AG04449 (cell line): ENCODE measurements at regions not wholly inside any gene's neighbourhood (a gene's known extent, or its start where the extent isn't known, plus 50 kb on each side); places are given as distances from the start of the nearest gene placed in this dataset.
"Not testable (repeated sequence)": the region's sequence is repeated elsewhere in the genome, so short reads cannot be mapped to it uniquely, and the experiment has no call there.

Experiments used
- CTCF ChIA-PET: fragments of 350-600 bp; formaldehyde crosslinking; extraction: SDS; loops from one replicate; lab custom pipeline; 2021; ENCODE audit warnings: antibody characterized with exemption; lab: Yijun Ruan, JAX
- POLR2A ChIA-PET: fragments of 400-600, 350-600 bp; formaldehyde crosslinking; extraction: SDS; loops from one replicate; lab custom pipeline; 2020; ENCODE audit warnings: antibody characterized with exemption, inconsistent platforms; lab: Yijun Ruan, JAX
- DNase-seq: peaks from one replicate; pipeline ENCODE4 v3.0.0-alpha.2; 2010; ENCODE audit warnings: low read depth, low spot score
- H3K4me3 ChIP-seq: 2 replicates; pipeline ENCODE4 v1.5.1; 2011; ENCODE audit warnings: low read depth, mild to moderate bottlenecking, control low read depth, low read length
- CTCF ChIP-seq: IDR thresholded peaks from one replicate; pipeline ENCODE4 v1.5.1; 2011; ENCODE audit warnings: mild to moderate bottlenecking, moderate library complexity, low read length, control low read depth, inconsistent platforms; ENCODE audit not compliant: insufficient read depth; ENCODE audit errors: missing control alignments

GRCh38 chr18:77341527-77342325, 92.1 kb downstream of the GALR1 start:
- H3K4me3 ChIP-seq, result no peak overlapping the region
- no peak for TF ChIP-seq CTCF
- ChIA-PET CTCF (no interaction called here), POLR2A (no interaction called here)
- DNase-seq, result no peak

GRCh38 chr18:77342736-77343135, 93.1 kb downstream of the GALR1 start:
- TF ChIP-seq CTCF, result no peak
- no peak for DNase-seq
- ChIA-PET CTCF (no interaction called here), POLR2A (no interaction called here)
- no peak overlapping the region for H3K4me3 ChIP-seq

- no peak for TF ChIP-seq CTCF
- CTCF ChIA-PET, result no interaction called here
- no peak for DNase-seq
- POLR2A ChIA-PET, result no interaction called here
- no peak overlapping the region for H3K4me3 ChIP-seq
Measured at GRCh38 chr18:77343846-77344510, 94.3 kb downstream of the GALR1 start.

GRCh38 chr18:77344786-77345500, 95.3 kb downstream of the GALR1 start:
- ChIA-PET POLR2A (no interaction called here), CTCF (no interaction called here)
- no peak for DNase-seq
- no peak overlapping the region for H3K4me3 ChIP-seq
- no peak for TF ChIP-seq CTCF

- no peak overlapping the region for H3K4me3 ChIP-seq
- no peak for DNase-seq
- TF ChIP-seq CTCF, result no peak
- CTCF ChIA-PET, result no interaction called here
- POLR2A ChIA-PET, result no interaction called here
Measured at GRCh38 chr18:77346208-77346810, 96.7 kb downstream of the GALR1 start.

- POLR2A ChIA-PET, H3K4me3 ChIP-seq, CTCF ChIA-PET, DNase-seq: not testable (repeated sequence)
Measured at GRCh38 chr18:77353349-77353748, 103.7 kb downstream of the GALR1 start.
